B cell (primary cell): ENCODE measurements at regions not wholly inside any gene's neighbourhood (a gene's known extent, or its start where the extent isn't known, plus 50 kb on each side); places are given as distances from the start of the nearest gene placed in this dataset.

Source experiments
- ATAC-seq: fragments of 200-7000 bp; cut with Tn5 transposase; one replicate; pipeline ENCODE4 v1.10.0; 2021; ENCODE audit warnings: low read depth, mild to moderate bottlenecking, moderate number of reproducible peaks, moderate library complexity
- CTCF ChIA-PET: fragments of 350-600 bp; sonication (Branson Sonifier 250); formaldehyde crosslinking; loops from one replicate; lab custom pipeline; 2021; ENCODE audit warnings: antibody characterized with exemption, inconsistent platforms; lab: Charles Lee
- POLR2A ChIA-PET: fragments of 350-600 bp; sonication (Branson Sonifier 250); formaldehyde crosslinking; loops from one replicate; lab custom pipeline; 2021; ENCODE audit warnings: antibody characterized with exemption; lab: Charles Lee
- DNase-seq: peaks from one replicate; pipeline ENCODE4 v3.0.0; 2013
- H2AFZ ChIP-seq: 2 replicates; pipeline ENCODE4 v1.6.1; 2012; ENCODE audit warnings: mild to moderate bottlenecking, low read depth, low read length; ENCODE audit not compliant: insufficient read depth, poor library complexity, severe bottlenecking
- H3K27ac ChIP-seq, 2 donors: 1 replicate in 1 of 2; 2 replicates in 1 of 2; pipeline ENCODE4 v1.5.1; 2012 to 2013; ENCODE audit warnings: low read length in 2 of 2, mild to moderate bottlenecking in 2 of 2, moderate library complexity in 1 of 2
- H3K27me3 ChIP-seq, 4 experiments: fragments of 200-600 bp in 1 of 4; sonication (generic) in 1 of 4; replicated peaks in 1 of 4; 1 replicate in 2 of 4; 2 replicates in 2 of 4; pipeline versions ENCODE4 v1.6.1 to v1.7.0; 2013 to 2016; ENCODE audit warnings: low read length in 3 of 4, mild to moderate bottlenecking in 2 of 4, mixed read lengths in 1 of 4, moderate library complexity in 1 of 4; ENCODE audit not compliant: insufficient read depth in 4 of 4, control insufficient read depth in 3 of 4; ENCODE audit errors: control extremely low read depth in 1 of 4
- H3K36me3 ChIP-seq, 2 experiments: replicated peaks in 1 of 2; 1 replicate in 1 of 2; 2 replicates in 1 of 2; pipeline versions ENCODE4 v1.6.1 to v1.7.1; 2013; ENCODE audit warnings: low read length in 1 of 2; ENCODE audit not compliant: insufficient read depth in 2 of 2, control insufficient read depth in 1 of 2; ENCODE audit errors: control extremely low read depth in 1 of 2, extremely low read depth in 1 of 2
- H3K4me1 ChIP-seq, 2 donors: fragments of 200-600 bp in 1 of 2; sonication (generic) in 1 of 2; 1 replicate in 1 of 2; 2 replicates in 1 of 2; pipeline versions ENCODE4 v1.5.1 to v1.6.1; 2013 to 2017; ENCODE audit warnings: low read length in 2 of 2; ENCODE audit not compliant: control insufficient read depth in 2 of 2, insufficient read depth in 2 of 2
- H3K4me2 ChIP-seq: replicated peaks from 2 replicates; pipeline ENCODE3; 2012; ENCODE audit warnings: mild to moderate bottlenecking, low read depth, low read length; ENCODE audit not compliant: poor library complexity, severe bottlenecking
- H3K4me3 ChIP-seq, 5 experiments: fragments of 200-600 bp in 1 of 5; sonication (generic) in 1 of 5; 1 replicate in 3 of 5; 2 replicates in 2 of 5; pipeline versions ENCODE4 v1.5.1 to v1.7.0; 2011 to 2016; ENCODE audit warnings: low read length in 4 of 5, mild to moderate bottlenecking in 4 of 5, low read depth in 2 of 5, control low read depth in 1 of 5, moderate library complexity in 1 of 5; ENCODE audit not compliant: insufficient read depth in 1 of 5; ENCODE audit errors: control extremely low read depth in 1 of 5, extremely low read depth in 1 of 5
- H3K79me2 ChIP-seq: fragments of 200-600 bp; sonication (generic); one replicate; pipeline ENCODE4 v1.6.0; 2016; ENCODE audit warnings: low read length; ENCODE audit not compliant: control insufficient read depth, insufficient read depth
- H3K9ac ChIP-seq: fragments of 200-600 bp; sonication (generic); 2 replicates; pipeline ENCODE4 v1.6.1; 2017; ENCODE audit warnings: mild to moderate bottlenecking, low read length, moderate library complexity
- H3K9me3 ChIP-seq, 3 donors: one replicate each; pipeline versions ENCODE4 v1.6.1 to v1.7.1; 2013; ENCODE audit warnings: low read length in 2 of 3; ENCODE audit not compliant: control insufficient read depth in 2 of 3, insufficient read depth in 1 of 3; ENCODE audit errors: control extremely low read depth in 1 of 3
- H4K20me1 ChIP-seq: 2 replicates; pipeline ENCODE4 v1.6.0; 2012; ENCODE audit warnings: mild to moderate bottlenecking, low read length; ENCODE audit not compliant: insufficient read depth, control insufficient read depth, poor library complexity, severe bottlenecking
- H3K27ac Mint-ChIP-seq: one replicate; pipeline ENCODE4 v1.8.0; 2021; ENCODE audit warnings: mixed read lengths
- H3K27me3 Mint-ChIP-seq: one replicate; pipeline ENCODE4 v1.8.0; 2021; ENCODE audit warnings: mixed read lengths
- H3K4me1 Mint-ChIP-seq: one replicate; pipeline ENCODE4 v1.8.0; 2021; ENCODE audit warnings: mixed read lengths
- H3K4me3 Mint-ChIP-seq: one replicate; pipeline ENCODE4 v1.8.0; 2021; ENCODE audit warnings: mixed read lengths
- H3K9me3 Mint-ChIP-seq: one replicate; pipeline ENCODE4 v1.8.0; 2022; ENCODE audit warnings: mixed read lengths; ENCODE audit not compliant: insufficient read depth
- EZH2 ChIP-seq: IDR thresholded peaks from 2 replicates; pipeline ENCODE4 v1.6.1; 2012; ENCODE audit warnings: borderline replicate concordance, low read depth, mild to moderate bottlenecking, moderate library complexity, low read length; ENCODE audit not compliant: insufficient read depth, poor library complexity, severe bottlenecking
- WGBS: methylation state at CpG from one replicate; pipeline ENCODE4 v1.1.5; 2013; ENCODE audit warnings: missing lambda C conversion rate; ENCODE audit not compliant: insufficient coverage; 5-methylcytosine and 5-hydroxymethylcytosine counted together
- intact Hi-C: fragments of 100-400 bp; cut with micrococcal nuclease; formaldehyde crosslinking; loops from one replicate; pipeline ENCODE4 v1.10.0; 2022
- TF ChIP-seq, protein P1 (sequence below): fragments of 200-600 bp; IDR thresholded peaks from one replicate; pipeline ENCODE4 v1.8.0; 2022; ENCODE audit warnings: antibody characterized with exemption, mild to moderate bottlenecking

DNA sequence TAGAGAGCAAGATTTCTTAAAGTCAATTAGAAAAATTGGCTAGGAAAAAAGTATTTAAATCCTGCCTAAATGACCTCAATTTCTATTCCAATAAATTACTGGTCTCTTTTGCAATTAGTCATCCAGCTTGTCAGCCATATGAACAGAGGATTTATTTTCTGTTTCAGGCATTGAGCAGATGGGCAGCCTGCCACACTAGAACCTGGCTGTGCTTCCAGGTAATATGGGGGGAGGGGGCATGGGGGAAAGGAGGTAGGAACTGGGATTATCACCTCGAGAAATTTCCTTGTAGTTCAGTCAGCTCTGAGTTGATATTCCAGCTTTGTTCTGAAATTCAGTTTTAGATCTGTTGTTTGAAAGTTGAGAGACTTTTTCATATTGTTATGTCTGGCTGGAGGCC lies 206.3 kb upstream of the LCORL start:
- 57% methylated on average over 1 of the region's 1 CpG for WGBS
- Mint-ChIP-seq H3K27ac (no peak overlapping the region), H3K4me3 (no peak overlapping the region), H3K9me3 (peaks cover 7% of the 10 kb centered on the region), H3K4me1 (no peaks in the 10 kb centered on the region), H3K27me3 (peaks cover 5% of the 10 kb centered on the region)
- Histone ChIP-seq H3K27me3 (peaks cover 0 to 2% (median 0%) of the 10 kb centered on the region in 4 experiments), H2AFZ (no peak overlapping the region), H3K36me3 (no peaks in the 10 kb centered on the region), H3K4me1 (no peaks in the 10 kb centered on the region), H3K4me2 (no peak overlapping the region), H3K79me2 (no peaks in the 10 kb centered on the region), H3K27ac (no peak overlapping the region), H3K4me3 (no peak overlapping the region), H3K9me3 (peaks cover 1 to 23% (median 11%) of the 10 kb centered on the region in 3 donors), H3K9ac (no peak overlapping the region), H4K20me1 (no peaks in the 10 kb centered on the region)
- intact Hi-C loops, result loop anchor here (2.0 kb wide), 1 partner anchor 67 kb away; no protein-coding TSS in a partner anchor
- ATAC-seq (no peak), DNase-seq (no peak)
- ChIA-PET POLR2A (no interaction called here), CTCF (no interaction called here)
- TF ChIP-seq EZH2, result no peak
- TF ChIP-seq, protein P1, sequence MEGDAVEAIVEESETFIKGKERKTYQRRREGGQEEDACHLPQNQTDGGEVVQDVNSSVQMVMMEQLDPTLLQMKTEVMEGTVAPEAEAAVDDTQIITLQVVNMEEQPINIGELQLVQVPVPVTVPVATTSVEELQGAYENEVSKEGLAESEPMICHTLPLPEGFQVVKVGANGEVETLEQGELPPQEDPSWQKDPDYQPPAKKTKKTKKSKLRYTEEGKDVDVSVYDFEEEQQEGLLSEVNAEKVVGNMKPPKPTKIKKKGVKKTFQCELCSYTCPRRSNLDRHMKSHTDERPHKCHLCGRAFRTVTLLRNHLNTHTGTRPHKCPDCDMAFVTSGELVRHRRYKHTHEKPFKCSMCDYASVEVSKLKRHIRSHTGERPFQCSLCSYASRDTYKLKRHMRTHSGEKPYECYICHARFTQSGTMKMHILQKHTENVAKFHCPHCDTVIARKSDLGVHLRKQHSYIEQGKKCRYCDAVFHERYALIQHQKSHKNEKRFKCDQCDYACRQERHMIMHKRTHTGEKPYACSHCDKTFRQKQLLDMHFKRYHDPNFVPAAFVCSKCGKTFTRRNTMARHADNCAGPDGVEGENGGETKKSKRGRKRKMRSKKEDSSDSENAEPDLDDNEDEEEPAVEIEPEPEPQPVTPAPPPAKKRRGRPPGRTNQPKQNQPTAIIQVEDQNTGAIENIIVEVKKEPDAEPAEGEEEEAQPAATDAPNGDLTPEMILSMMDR, result no peak

DNA sequence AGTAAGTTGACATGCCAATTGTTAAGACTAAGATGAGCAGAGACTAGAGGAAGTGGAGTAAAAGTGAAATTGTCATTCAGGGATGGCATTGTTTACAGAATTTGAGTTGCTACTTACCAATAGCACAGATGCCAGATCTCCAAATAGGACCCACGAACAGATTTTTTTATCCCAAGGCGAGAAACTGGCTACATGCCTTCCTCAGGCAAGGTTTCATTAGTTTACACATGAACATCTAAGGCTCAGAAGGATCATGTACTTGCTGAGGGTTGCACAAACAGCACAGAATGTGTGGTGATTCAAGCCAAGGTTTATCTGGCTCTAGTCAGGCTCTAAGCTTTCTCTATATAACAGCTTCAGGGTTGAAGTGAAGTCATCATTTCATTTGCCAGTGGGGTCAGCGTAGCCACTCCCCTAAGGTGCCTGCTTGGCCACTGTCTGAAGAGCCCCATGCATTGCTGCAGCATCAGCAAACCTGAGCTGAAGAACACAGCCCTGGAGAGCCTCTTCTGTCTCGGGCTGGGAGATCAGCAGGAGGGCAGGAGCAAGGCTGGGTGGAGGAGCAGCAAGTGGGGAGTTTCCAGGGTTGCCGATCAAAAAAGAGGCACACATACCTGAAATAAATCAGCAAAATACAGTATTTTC lies 193.0 kb upstream of the LCORL start:
- H3K4me1 Mint-ChIP-seq, result no peaks in the 10 kb centered on the region
- Histone ChIP-seq H3K4me3 (no peak overlapping the region), H3K9ac (no peak overlapping the region), H3K4me2 (no peak overlapping the region), H3K4me1 (no peaks in the 10 kb centered on the region), H3K27ac (no peak overlapping the region), H4K20me1 (no peaks in the 10 kb centered on the region), H2AFZ (no peak overlapping the region), H3K36me3 (no peaks in the 10 kb centered on the region), H3K9me3 (peaks cover 0 to 8% (median 0%) of the 10 kb centered on the region in 3 donors), H3K27me3 (no peaks in the 10 kb centered on the region), H3K79me2 (no peaks in the 10 kb centered on the region)
- WGBS, result 76% methylated on average over 4 of the region's 5 CpGs
- no peak overlapping the region for H3K4me3 Mint-ChIP-seq
- peaks cover 4% of the 10 kb centered on the region for H3K27me3 Mint-ChIP-seq
- ChIA-PET CTCF (interaction anchor here (0.6 kb wide), 1 partner anchor 436 kb away, joined by 3 read pairs; no protein-coding TSS in a partner anchor), POLR2A (no interaction called here)
- intact Hi-C loops, result no loop called here
- H3K27ac Mint-ChIP-seq, result no peak overlapping the region
- ATAC-seq (no peak), DNase-seq (no peak)
- H3K9me3 Mint-ChIP-seq, result peaks cover 4% of the 10 kb centered on the region
- no peak for TF ChIP-seq EZH2
- TF ChIP-seq, protein P1, result no peak
